ENCODE measurements at regions not wholly inside any gene's neighbourhood (a gene's known extent, or its start where the extent isn't known, plus 50 kb on each side); places are given as distances from the start of the nearest gene placed in this dataset.
"Not testable (repeated sequence)": the region's sequence is repeated elsewhere in the genome, so short reads cannot be mapped to it uniquely, and the experiment has no call there.

DNA sequence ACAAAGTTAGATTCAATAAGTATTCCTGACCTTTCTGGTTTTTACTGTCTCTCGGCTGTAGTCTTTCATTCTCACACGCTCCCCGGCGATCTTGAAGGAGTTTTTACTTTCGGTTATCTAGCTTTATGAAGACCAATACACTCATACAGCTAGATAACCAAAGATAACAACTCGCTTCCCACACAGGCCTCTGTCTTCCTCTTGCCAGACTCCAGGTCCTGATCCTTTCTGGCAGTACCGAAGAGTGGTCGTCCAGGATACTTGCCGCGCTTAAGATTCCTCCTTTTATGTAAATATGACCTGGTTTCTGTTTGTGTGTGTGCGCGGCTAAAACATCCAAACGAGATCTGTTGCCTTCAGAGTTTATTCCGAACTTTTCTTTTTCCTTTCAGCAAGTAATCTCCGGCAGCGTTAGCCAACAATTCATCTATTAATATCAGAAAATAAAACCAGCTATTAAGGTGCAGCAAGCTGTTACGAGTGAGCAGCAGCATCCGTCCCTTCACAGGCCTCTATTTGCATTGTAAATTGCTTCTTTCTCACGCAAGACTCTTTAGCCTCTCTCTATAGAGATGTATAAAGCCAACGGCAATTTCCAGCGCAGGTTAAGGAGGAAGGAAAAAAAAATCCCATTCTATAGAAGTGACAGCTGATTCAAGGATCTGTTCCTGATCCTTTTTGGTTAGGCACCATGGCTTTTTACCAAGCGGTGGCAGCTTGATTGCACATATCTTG is 216.1 kb downstream of the MEF2C start:
- DNase-seq (ENCODE audit: low spot score), result no peak

DNA sequence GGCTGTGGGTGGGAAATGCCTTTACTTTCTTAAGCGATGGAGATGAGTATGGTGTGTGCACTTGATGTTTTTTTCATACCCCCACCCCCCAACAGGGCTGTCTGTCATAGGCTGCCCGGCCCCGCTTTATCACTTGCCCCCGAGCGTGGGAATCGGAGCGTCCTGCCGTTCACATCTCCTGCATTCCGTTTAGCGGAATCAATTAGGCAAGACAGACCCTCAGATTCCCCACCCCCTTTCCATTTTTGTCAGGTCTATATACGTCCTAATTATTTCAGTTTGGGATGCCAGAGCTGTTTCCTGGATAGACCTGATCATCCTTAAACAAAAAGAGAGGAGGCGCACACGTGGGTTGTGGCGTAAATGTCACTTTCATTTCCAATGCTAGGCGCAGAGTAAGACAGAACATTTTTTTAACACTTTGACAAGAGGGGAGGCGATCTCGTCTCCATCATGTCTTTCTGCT is 217.2 kb downstream of the MEF2C start:
- DNase-seq (ENCODE audit: low spot score), result no peak

DNA sequence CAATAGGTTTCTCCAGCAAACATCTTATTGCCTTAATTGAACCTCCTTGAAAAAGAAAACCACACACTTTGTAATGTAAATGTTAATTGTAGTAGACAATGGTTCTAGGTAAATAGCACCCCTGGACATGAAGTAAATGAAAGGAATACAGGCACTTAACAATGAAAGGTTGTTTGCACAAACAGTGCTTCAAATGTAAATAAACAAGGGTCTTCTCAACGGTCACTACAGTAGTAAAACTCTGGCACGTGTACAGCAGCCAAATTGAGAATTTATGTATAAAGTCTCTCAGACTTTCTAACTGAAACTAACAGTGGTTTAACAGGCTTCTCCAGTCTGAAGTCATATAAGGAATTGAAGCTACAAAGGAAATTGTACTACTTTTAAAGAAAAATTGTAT is 218.3 kb downstream of the MEF2C start:
- no peak for DNase-seq (ENCODE audit: low spot score)

DNA sequence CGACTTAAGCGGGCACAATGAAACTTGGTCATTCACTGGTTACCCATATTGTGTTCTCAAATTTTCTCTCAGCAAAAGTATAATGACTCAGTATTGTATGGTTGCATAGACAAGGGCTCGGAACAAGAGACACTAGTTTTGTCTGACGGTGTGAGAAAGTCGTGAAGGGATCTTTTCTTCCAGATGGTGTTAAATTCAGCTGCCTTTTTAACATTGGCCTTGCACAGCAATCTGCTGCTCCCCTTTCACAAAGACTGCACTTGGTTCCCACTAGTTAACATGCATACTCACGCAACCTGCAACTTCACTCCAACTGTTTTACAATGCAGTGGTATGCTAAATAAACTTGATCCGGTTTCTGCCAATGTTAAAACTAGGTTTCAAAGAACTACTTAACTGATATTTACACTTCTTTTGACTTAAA is 219.2 kb downstream of the MEF2C start:
- no peak for DNase-seq (ENCODE audit: low spot score)

DNA sequence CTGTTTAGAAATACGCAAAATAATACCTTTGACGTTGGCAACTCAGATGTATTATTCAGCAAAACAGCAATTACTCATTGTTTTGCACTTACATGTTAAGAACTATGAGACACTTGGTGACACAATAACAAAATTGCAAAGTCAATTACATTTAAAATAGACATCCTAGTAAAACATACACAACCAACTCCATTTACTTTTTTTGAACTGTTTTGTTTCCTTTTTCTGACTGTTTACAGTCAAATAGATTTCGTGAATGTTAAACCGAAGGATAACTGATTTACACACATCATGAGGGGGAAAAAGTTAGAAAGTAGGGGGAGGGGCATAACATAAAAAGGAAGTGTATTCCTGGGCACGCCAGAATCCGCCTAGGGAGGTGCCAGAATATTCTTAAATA is 220.1 kb downstream of the MEF2C start:
- no peak for DNase-seq (ENCODE audit: low spot score)

DNA sequence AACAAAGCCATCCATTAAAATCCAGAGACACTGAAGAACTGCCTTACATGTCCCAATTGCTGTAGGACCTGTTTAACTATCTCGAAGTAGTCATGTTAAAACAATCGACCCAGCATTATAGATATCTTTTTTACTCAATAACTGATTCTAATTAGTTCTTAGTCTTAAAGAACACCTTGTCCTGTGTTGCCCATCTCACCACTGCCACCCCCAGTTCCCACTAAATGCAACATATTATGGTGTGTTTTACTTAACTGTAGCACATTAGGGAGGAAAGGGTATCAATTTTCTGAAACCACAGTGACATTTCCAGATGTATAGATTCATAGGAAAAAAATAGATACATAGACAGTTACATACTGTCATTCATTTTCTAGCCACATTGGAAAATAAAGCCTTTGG is 221.2 kb downstream of the MEF2C start:
- DNase-seq (ENCODE audit: low spot score), result no peak

DNA sequence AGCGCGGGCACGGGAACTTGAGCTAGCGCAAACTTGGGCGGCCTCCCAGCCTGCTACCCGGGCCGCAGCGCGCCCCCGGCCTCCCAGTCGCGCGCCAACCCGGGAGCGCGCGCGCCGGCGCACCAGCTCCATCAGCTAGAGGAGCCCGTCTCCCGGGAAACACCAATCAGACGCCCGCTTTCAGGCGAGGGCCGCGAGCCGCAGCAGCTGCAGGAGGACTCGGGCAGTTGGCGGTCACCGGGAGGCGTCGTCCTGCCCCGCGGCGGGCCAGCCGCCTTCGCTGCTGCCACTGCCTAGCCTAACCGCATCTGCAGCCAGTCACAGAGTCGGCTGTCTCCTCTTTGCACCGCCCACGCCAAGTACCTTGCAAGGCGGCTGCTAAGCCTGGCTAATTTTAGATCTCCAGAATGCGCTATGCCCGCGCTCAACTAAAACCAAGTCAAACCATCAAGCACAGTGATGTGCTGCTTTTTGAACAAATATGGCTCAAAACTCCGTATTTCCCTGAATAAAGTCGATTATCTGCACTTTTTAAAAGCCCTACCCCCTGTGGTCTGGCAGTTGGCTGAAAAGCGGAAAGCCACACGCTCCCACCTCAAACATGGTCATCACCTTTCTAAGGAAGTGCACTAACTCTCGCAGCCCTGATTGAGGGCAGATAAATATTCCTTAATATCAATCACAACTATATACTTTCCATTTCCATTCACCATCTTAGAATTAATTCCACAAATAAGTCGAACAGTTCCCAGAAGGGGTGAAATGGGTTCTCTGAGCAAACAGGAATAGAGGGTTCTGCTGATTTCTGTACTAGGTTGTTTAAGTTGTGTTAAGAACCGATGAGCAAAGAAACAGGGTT is 221.8 kb downstream of the MEF2C start:
- no peak for DNase-seq (ENCODE audit: low spot score)

DNA sequence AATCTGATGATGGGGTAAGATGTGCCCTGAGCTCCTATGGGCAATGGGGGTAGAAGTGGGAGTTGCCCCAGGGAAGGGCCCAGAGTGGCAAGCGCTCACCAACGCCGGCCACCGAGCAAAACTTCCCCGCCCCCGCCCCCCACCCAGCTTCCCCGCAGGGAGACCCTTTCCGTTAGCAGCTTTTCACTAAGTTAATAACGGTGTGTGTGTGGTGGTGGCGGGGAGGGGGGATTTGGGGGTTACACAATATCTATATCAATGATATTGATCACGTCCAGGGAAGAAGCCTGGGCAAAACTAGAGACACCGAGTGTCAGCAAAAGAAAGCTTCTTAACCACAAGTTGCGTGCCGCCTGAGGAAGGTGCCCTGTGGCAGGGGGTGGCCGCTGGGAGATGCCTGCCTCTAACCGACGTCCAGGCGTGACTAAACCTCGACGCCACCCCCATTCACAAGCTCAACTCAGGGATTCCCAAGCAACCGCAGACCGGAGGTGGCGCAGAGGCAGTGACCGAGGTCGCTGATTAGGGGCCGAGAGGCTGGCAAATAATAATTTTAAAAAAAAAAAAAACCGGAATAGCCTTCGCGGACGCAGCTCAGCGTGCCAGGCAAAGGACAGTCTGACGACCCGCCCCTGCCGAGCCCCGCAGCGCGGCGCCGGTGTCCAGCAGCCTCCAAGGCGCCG is 222.6 kb downstream of the MEF2C start:
- no peak for DNase-seq (ENCODE audit: low spot score)

DNA sequence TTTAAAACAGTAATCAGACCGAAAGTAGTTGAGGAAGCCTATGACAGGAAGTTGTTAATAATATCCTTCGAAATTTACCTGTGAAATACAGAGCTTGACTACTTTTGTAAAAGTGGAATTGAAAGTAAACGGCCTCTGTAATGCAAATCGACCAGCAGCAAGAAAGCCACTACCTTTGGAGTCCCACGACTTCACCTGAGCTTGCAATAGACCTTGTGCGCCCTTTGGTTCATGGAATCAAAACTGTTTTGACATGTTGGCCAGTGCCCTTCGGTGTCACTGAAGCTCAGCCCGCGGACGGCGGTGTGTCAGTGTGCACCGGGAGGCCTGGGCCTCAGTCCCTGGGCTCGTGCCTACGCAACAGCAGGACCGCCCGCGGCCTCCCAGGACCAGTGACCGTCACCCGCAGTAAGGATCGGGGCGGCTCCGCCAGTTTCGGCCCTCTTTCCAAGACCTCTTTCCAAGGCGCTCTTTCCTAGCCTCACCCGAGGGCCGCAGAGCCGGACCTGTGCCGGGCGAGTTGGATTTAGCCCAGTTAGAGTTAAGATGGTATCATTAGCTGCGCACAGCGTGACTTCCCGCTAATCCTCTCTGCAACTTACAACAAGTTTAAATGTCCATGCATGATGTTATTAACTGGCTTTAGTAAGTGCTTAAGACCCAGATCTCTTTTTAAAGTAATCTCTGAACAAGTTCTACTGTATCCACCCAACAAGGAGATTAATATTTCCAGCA is 223.3 kb downstream of the MEF2C start:
- DNase-seq (ENCODE audit: low spot score), result no peak

DNA sequence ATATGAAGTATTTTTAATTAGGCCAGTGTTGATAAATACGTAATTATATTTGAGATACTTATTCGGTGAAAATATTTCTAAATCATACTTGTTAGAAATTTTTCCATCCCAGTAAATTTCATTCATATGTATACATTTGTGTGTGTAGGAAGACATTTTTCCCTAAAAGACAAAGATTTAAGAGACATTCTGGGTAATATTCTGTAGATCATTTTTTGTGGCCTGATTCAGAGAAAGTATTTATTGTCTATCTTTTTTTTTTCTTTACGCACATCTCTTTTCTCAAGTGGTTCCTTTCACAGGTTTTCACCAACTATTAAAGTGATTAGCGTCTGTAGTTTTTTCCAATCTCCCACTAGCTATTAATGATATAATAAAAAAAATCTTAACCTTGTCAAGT is 224.1 kb downstream of the MEF2C start:
- no peak for DNase-seq (ENCODE audit: low spot score)

DNA sequence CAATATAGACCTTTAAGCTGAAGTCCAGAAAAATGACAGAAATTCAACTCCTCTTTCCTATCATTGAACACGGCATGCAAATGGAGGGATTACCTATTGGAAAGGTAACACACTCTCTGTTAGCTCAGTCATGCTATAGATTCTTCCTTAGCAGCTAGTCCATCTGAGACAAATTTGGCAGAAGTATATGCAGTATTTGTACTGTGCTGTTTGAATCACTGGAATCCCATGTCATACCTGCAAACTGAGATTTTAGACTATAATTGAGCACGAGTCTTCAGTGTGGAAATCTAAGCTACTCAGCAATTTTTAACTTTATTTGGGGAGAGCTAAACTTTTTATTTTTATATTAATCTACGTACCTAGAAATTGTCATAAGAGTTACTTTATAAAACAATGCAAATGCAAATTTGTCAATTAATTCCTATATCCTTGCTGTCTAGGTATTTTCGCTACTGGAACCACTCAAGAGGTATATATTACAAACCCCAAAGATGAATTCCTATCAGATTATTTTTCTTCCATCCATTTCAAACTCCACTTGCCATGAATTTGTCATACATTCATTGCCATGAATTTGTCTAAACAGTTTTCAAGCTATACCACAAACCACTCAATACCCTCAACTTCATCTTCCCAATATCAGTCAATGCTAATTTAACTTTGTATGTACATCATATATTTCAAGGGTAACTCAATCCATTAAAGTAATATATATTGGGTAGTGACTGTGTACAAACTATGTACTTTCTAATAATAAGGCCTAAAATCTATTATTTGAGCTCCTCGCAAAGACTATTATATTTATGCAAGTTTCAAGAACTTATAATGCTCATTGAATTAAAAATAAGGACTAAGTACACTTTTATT is 224.8 kb downstream of the MEF2C start:
- DNase-seq (ENCODE audit: low spot score), result no peak

DNA sequence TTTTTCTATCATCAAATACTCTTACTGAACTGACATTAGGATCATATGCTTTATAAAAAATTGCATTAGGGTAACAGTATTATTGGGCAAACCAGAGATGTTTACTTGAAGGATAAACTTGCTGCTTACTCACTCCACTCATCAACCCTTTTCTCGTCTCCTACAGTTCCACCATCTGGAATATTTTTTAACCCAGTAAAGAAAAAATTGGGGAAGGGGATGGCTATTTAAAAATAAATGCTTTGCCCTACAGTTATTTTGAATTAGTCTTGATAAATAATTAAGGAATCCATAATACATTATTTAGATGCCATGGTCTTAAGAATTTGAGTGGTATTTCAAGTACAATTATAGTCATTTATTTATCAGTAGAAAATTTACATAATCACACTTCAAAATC is 225.8 kb downstream of the MEF2C start:
- no peak for DNase-seq (ENCODE audit: low spot score)

DNA sequence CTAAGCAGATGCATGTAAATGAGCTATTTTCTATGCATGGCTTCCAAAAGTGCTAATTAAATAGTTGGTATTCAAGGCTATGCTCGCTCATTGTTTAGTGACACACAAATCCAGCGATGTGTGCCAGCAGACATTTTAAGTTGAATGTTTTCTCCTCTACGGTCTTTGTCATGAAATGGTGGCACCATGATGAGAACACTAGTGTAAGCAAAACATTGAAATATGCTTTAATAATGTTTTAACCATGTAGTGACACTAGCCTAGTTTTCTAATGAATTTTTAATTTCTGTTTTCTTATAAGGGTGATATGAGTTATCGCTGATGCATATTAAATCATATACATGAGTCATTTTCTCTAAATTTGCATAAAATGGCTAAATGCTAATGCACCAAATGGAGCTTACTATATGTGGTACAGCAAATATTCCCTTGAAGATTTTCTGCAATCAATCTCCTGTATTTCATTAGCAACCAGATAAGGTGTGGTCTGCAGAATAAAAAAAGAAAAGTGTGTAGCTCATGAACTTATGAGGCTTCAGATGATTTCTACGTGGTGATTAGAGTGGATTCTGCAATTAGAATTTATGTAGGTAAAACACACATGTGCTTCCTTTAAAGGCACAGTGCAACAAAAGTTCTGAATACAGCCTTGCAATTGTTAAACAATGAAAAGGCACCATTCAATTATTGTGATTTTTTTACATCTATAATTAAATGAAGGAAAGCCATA is 226.6 kb downstream of the MEF2C start:
- no peak for DNase-seq (ENCODE audit: low spot score)

DNA sequence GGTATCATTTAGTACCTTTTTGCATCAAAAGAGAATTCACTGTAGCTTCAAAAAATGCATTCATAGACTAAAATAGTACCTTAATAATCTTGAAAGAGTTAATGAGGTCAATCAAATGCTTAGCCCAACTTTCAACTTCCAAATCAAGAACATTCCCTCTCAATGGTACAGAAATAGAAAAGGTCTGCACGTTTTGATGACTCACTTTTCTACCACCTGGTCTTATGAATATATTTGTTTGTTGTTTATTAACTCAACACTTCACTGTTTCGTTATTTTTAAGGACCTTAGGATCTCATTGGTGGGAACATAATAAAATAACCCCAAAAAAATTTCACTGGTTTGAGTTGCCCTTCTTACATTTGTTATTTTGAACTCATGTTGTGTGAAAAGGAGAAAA is 229.5 kb downstream of the MEF2C start:
- no peak for DNase-seq (ENCODE audit: low spot score)

DNA sequence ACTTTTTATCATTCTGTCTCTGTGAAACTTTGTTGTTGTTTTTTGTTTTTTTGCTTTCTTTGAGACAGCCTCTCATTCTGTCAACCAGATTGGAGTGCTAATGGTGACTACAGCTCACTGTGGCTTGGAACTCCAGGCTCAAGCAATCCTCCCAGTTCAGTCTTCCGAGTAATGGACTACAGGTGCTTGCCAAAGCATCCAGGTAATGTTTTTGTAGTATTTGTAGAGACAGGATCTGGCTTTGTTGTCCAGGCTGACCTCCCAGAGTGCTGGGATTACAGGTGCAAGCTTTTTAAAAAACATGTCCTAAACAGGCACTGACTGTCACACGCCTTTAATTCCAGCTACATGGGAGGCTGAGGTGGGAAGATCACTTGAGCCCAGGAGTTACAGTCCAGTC is 235.1 kb downstream of the MEF2C start:
- DNase-seq (ENCODE audit: low spot score), result no peak

DNA sequence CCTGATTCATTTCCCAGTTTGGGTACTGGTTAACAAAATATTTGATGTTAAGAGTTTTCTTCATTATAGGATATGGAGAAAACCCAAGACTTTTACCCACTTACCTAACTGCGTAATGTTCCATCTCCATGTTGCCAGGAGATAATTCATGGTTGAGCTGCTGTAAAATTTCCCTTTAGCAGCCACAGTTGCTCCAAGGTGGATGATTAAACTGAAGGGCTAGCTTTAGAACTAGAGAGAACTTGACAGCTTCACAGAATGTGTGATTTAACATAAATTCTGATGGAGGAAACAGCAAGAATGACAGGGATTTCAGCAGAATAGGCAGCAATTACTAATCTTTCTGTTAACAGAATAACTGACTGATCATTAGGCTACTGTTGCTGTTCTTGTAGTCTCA is 236.1 kb downstream of the MEF2C start:
- DNase-seq (ENCODE audit: low spot score), result no peak

DNA sequence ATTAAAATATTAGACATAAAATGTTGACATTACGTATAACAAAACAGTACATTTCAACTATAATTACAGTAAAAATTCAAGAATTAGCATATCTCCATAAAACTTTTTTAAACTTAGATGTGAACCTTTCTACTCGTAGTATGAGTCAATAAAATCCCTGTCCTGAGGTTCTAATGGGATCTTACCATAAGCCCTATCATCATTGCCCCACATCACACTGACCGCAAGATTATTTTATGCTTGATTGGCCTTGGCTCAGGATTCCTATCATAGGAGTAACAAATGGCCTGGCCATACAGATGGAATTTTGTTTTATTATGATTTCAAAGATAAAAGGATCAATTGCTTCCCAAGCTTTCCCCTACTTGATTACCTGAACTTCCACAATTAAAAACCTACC is 238.3 kb downstream of the MEF2C start:
- DNase-seq (ENCODE audit: low spot score), result no peak

DNA sequence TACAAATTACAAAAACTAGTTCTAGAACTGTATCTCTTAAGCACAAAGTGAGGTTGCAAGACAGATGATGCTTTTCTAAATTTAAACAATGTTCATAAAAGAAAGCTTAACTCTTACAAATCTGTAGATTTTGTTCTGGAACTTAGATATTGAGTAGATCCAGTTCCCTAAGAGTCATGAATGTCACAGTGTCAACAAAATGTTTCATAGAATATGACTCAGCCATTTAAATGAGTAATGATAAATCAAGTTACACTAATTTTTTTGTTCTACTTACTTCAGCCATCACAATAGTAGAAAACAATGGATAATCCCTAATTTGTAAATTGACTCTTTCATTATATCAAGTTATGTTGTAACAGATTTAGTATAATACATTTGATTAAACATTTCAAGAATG is 239.7 kb downstream of the MEF2C start:
- peak; percentile 19 for DNase-seq (ENCODE audit: low spot score)

DNA sequence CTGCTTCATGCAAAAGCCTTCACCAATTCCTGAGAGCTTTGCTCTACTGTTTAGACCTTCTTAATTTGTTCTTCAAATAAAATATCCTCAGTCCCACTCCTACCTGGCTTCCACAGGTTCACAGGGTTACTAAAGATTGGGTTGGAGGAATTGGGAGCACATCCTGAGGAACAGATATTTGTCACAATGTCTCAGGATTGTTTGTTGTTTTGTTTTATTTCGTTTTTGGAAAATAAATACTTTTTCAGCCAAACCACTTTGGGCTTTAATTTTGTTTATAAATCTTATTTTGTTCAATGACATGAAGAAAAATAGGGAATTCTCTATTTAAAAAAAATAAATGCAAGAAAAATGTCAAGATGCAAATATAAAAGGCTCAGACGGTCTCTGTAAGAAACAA is 249.0 kb downstream of the MEF2C start:
- no peak for DNase-seq (ENCODE audit: low spot score)

DNA sequence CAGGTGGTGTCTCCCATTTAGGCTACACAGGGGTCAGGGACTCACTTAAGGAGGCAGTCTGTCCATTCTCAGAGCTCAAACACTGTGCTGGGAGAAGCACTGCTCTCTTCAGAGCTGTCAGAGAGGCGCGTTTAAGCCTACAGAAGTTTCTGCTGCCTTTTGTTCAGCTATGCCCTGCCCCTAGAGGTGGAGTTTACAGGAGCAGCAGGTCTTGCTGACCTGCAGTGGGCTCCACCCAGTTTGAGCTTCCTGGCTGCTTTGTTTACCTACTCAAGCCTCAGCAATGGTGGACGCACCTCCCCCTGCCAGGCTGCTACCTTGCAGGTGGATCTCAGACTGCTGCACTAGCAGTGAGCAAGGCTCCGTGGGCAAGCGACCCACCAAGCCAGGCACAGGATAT is 260.1 kb downstream of the MEF2C start:
- not testable (repeated sequence) for DNase-seq (ENCODE audit: low spot score)
